ENCODE measurements at regions not wholly inside any gene's neighbourhood (a gene's known extent, or its start where the extent isn't known, plus 50 kb on each side); places are given as distances from the start of the nearest gene placed in this dataset.

- DNase-seq (ENCODE audit: low spot score) = no peak
Measured at GRCh38 chr9:17018540-17019196, 116.2 kb upstream of the CNTLN start.

GRCh38 chr9:17017931-17018491 lies 116.8 kb upstream of the CNTLN start:
- DNase-seq (ENCODE audit: low spot score) = no peak

GRCh38 chr9:17013891-17014290 lies 120.9 kb upstream of the CNTLN start:
- no peak for DNase-seq (ENCODE audit: low spot score)

GRCh38 chr9:17013010-17013409 lies 121.8 kb upstream of the CNTLN start:
- DNase-seq (ENCODE audit: low spot score) = no peak

GRCh38 chr9:17011880-17012279 lies 123.0 kb upstream of the CNTLN start:
- no peak for DNase-seq (ENCODE audit: low spot score)

GRCh38 chr9:17009071-17009470 lies 125.8 kb upstream of the CNTLN start:
- no peak for DNase-seq (ENCODE audit: low spot score)

GRCh38 chr9:17005056-17005823 lies 129.6 kb upstream of the CNTLN start:
- DNase-seq (ENCODE audit: low spot score) = peak; percentile 8

GRCh38 chr9:17004500-17004899 lies 130.3 kb upstream of the CNTLN start:
- DNase-seq (ENCODE audit: low spot score) = no peak

- no peak for DNase-seq (ENCODE audit: low spot score)
Measured at GRCh38 chr9:17003576-17004240, 131.1 kb upstream of the CNTLN start.

- no peak for DNase-seq (ENCODE audit: low spot score)
Measured at GRCh38 chr9:16996901-16997491, 126.5 kb upstream of the BNC2 start.

- no peak for DNase-seq (ENCODE audit: low spot score)
Measured at GRCh38 chr9:16992138-16992537, 121.7 kb upstream of the BNC2 start.

- no peak for DNase-seq (ENCODE audit: low spot score)
Measured at GRCh38 chr9:16987026-16987425, 116.6 kb upstream of the BNC2 start.

GRCh38 chr9:16986556-16986955 lies 116.1 kb upstream of the BNC2 start:
- DNase-seq (ENCODE audit: low spot score) = no peak

GRCh38 chr9:16985559-16986348 lies 115.3 kb upstream of the BNC2 start:
- no peak for DNase-seq (ENCODE audit: low spot score)

- DNase-seq (ENCODE audit: low spot score) = no peak
Measured at GRCh38 chr9:16982780-16983310, 112.4 kb upstream of the BNC2 start.

GRCh38 chr9:16976427-16976826 lies 106.0 kb upstream of the BNC2 start:
- DNase-seq (ENCODE audit: low spot score) = no peak

- no peak for DNase-seq (ENCODE audit: low spot score)
Measured at GRCh38 chr9:16974436-16974835, 104.0 kb upstream of the BNC2 start.

- DNase-seq (ENCODE audit: low spot score) = no peak
Measured at GRCh38 chr9:16970321-16970720, 99.9 kb upstream of the BNC2 start.

GRCh38 chr9:16964228-16964627 lies 93.8 kb upstream of the BNC2 start:
- DNase-seq (ENCODE audit: low spot score) = no peak

- DNase-seq (ENCODE audit: low spot score) = no peak
Measured at GRCh38 chr9:16960084-16960483, 89.6 kb upstream of the BNC2 start.

GRCh38 chr9:16959391-16959790 lies 88.9 kb upstream of the BNC2 start:
- no peak for DNase-seq (ENCODE audit: low spot score)

Data from HuH-7.5 (cell line).